GM11168 (cell line): ENCODE measurements at regions not wholly inside any gene's neighbourhood (a gene's known extent, or its start where the extent isn't known, plus 50 kb on each side); places are given as distances from the start of the nearest gene placed in this dataset.

Experiments used
- in situ Hi-C: fragments of 300-500 bp; cut with MboI; formaldehyde crosslinking; loops from one replicate; pipeline ENCODE4 v1.12.0; 2022; ENCODE audit warnings: low sequenced_read_pairs; ENCODE audit not compliant: unreplicated experiment

- in situ Hi-C loops: no loop called here
Observed at GRCh38 chr20:11445891-11446290, 471.8 kb upstream of the BTBD3 start.

DNA sequence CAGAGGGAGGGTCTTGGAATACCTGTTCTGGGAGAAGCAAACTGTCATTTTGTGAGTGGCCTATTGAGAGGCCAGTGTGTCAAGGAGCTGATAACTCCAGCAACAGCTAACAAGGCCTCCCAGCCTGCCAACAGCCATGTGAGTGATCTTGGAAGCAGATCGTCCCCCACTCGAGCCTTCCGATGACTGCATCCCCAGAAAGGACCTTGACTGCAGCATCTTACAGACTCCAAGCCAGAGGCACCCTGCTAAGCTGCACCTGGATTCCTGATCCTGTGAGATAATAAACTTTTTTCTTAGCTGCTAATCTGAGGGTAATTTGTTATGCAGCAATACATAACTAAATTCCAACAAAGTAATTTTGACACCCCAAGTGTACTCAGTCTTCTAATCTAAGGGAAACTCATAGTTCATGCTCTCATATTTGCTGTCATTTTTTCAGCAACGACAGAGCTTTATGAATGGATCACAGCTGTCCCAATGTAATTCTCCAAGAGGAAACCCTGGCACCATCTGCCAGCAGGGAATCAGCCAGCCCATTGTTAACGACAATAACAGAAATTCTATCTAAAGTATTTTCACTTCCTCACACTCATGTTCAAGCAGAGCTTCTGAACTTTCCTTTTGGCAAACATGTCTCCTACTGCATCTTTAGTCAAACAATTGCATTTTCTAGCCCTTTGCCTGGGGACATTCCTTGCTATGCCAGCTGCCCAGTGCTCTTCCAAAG lies 470.2 kb upstream of the BTBD3 start:
- in situ Hi-C loops: no loop called here

DNA sequence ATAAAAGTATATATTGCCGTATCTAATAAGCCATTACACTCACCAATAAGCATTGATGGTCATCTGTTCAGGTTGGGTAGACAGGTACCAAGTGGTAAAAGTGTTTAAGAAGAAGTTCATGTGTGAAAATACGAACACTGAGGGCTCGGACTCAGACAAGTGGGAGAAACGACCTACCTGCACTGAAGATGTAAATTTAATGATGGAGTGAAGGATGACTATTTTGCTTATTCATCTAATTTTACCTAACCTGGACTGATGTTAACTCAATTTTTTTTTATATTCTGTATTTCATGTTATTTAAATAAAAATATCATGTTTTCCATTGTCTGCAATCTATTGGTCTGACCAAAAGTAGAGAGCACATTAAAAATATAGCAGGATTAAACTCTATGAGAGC lies 469.1 kb upstream of the BTBD3 start:
- in situ Hi-C loops: no loop called here

- in situ Hi-C loops: no loop called here
Observed at GRCh38 chr20:11451793-11452291, 465.9 kb upstream of the BTBD3 start.

- in situ Hi-C loops: no loop called here
Observed at GRCh38 chr20:11452326-11452725, 465.4 kb upstream of the BTBD3 start.

- in situ Hi-C loops: no loop called here
Observed at GRCh38 chr20:11453430-11453829, 464.3 kb upstream of the BTBD3 start.

GRCh38 chr20:11454966-11455799 lies 462.5 kb upstream of the BTBD3 start:
- in situ Hi-C loops: no loop called here

- in situ Hi-C loops: no loop called here
Observed at GRCh38 chr20:11457488-11457887, 460.2 kb upstream of the BTBD3 start.

- in situ Hi-C loops: no loop called here
Observed at GRCh38 chr20:11459090-11459890, 458.4 kb upstream of the BTBD3 start.

DNA sequence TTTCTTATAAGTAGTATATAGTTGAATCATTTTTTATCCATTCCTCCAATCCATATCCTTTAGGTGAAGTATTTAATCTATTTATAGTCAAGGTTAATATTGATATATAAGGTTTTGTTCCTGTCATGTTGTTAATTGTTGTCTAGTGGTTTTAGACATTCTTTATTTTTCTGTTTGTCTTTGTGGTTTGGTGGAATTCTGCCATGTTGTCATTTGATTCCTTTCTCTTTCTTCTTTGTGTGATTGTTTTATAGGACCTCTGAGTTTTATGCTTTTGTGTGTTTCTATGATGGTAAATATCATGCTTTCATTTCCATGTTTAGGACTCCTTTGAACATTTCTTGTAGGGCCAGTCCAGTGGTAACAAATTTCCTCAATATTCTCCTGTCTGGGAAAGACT lies 450.3 kb upstream of the BTBD3 start:
- in situ Hi-C loops: no loop called here

- in situ Hi-C loops: no loop called here
Observed at GRCh38 chr20:11468880-11469279, 448.8 kb upstream of the BTBD3 start.

DNA sequence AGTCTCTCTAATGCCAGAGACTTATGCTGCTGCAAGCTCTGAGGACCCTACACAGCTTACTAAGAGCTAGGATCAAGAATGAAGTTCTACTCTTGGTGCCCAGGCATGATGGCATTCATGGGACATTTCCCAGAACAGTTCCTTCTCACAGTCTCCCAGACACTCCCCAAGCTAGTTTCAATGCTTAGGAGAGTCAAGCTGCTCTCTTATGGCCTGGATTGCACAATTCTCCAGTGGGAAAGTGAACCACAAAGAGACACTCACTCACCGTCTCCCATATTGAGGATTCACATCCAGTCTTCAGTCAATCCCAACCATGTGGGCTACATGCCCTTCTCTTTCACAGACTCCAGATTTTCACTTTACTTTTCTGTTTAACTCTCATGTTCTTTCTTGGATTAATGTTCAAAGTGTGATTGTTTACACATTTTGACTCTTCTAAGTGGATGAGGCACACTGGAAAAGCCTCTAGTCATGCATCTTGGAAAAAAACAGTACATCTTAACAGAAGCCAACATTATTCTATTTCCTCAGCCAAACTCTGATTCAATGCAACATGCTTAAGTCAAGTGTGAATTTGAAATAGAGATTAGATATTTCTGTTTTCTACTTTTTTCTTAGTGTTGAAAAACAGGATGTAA lies 447.8 kb upstream of the BTBD3 start:
- in situ Hi-C loops: no loop called here

DNA sequence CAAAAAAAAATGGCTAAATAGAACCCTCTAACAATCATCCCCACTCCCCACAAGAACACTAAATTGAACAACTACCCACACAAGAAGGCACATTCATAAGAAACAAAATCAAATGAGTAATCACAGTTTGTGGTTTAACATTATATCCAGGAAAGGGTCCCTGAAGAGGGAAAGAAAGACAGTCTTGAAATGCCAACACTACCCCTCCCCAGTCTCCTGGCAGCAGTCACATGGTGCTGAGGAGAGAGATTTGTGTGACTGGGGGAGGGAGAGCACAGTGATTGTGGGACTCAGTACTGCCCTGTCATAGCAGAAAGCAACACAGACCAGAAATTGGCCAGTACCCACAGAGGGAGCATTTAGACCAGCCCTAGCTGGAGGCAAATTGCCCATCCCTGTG lies 443.7 kb upstream of the BTBD3 start:
- in situ Hi-C loops: no loop called here

- in situ Hi-C loops: no loop called here
Observed at GRCh38 chr20:11483697-11484096, 434.0 kb upstream of the BTBD3 start.

GRCh38 chr20:11484479-11484878 lies 433.2 kb upstream of the BTBD3 start:
- in situ Hi-C loops: no loop called here

DNA sequence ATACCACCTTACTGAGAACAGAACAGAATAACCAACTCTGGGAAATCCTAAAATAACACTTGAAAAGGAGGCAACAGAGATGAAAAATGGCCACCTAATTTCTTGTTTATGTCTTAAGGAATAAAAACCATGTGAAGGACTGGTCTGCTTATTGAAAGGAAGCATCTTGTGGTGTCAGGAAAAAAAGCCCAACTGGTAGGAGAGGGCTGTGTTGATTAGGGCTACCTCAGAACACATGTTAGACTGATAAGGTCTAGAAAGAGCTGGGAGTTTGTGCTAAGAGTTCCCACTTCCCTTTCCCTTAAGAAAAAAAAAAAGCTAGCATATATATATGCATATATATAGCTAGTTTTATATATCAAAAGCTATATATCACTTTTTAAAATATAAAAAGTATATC lies 425.3 kb upstream of the BTBD3 start:
- in situ Hi-C loops: no loop called here

DNA sequence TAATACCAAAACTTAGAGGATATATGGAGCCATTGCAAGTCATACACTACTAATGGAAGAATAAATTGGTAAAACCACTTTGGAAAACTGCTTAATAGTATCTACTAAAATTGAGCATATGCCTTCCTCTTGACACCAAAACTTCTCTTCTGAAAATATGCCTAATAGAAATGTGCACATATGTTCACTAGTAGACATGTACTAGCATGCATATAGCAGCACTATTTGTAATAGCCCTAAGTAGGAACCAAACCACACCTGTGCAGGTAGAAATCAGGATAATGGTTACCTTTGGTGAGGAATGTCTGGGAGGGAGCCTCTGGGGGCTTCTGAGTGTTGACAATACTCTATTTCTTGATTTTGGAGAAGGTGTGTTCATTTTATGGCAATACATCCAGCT lies 424.8 kb upstream of the BTBD3 start:
- in situ Hi-C loops: no loop called here

- in situ Hi-C loops: no loop called here
Observed at GRCh38 chr20:11496380-11496779, 421.3 kb upstream of the BTBD3 start.

- in situ Hi-C loops: no loop called here
Observed at GRCh38 chr20:11497545-11497944, 420.1 kb upstream of the BTBD3 start.

GRCh38 chr20:11499101-11499634 lies 418.5 kb upstream of the BTBD3 start:
- in situ Hi-C loops: no loop called here
